Stimulated activated CD4-positive, alpha-beta T cell treated with anti-CD3 and anti-CD28 coated beads, Interleukin-15, amount 100 ng/mL, for 1 hour (primary cell): ENCODE measurements at regions not wholly inside any gene's neighbourhood (a gene's known extent, or its start where the extent isn't known, plus 50 kb on each side); places are given as distances from the start of the nearest gene placed in this dataset.
"Not testable (repeated sequence)": the region's sequence is repeated elsewhere in the genome, so short reads cannot be mapped to it uniquely, and the experiment has no call there.

Experiments
- DNase-seq, 2 donors: peaks; one replicate each; pipeline ENCODE4 v3.0.0-alpha.2; 2020; ENCODE audit warnings: low read depth in 1 of 2, low spot score in 1 of 2

- no peak for DNase-seq
Observed at GRCh38 chr2:595831-596592, 81.2 kb downstream of the TMEM18 start.

- DNase-seq, result no peak
Observed at GRCh38 chr2:595141-595815, 81.9 kb downstream of the TMEM18 start.

GRCh38 chr2:594297-594949, 82.8 kb downstream of the TMEM18 start:
- no peak for DNase-seq

- no peak for DNase-seq
Observed at GRCh38 chr2:593356-594026, 83.7 kb downstream of the TMEM18 start.

- no peak for DNase-seq
Observed at GRCh38 chr2:592737-593136, 84.5 kb downstream of the TMEM18 start.

- no peak for DNase-seq
Observed at GRCh38 chr2:590214-591175, 86.7 kb downstream of the TMEM18 start.

GRCh38 chr2:589281-590130, 87.7 kb downstream of the TMEM18 start:
- no peak for DNase-seq

GRCh38 chr2:588074-588645, 89.0 kb downstream of the TMEM18 start:
- DNase-seq, result no peak

GRCh38 chr2:587087-587960, 89.9 kb downstream of the TMEM18 start:
- DNase-seq, result no peak

- DNase-seq, result no peak
Observed at GRCh38 chr2:586641-587076, 90.5 kb downstream of the TMEM18 start.

GRCh38 chr2:584863-585823, 92.1 kb downstream of the TMEM18 start:
- DNase-seq, result no peak

GRCh38 chr2:583666-584065, 93.5 kb downstream of the TMEM18 start:
- DNase-seq, result no peak

GRCh38 chr2:582792-583528, 94.2 kb downstream of the TMEM18 start:
- no peak for DNase-seq

GRCh38 chr2:582289-582688, 94.9 kb downstream of the TMEM18 start:
- not testable (repeated sequence) for DNase-seq

GRCh38 chr2:579961-580360, 97.2 kb downstream of the TMEM18 start:
- no peak for DNase-seq

- DNase-seq, result no peak
Observed at GRCh38 chr2:579351-579886, 97.8 kb downstream of the TMEM18 start.
